Activated CD4-positive, alpha-beta T cell treated with anti-CD3 and anti-CD28 coated beads for 36 hours (primary cell): ENCODE measurements at regions not wholly inside any gene's neighbourhood (a gene's known extent, or its start where the extent isn't known, plus 50 kb on each side); places are given as distances from the start of the nearest gene placed in this dataset.

Source experiments
- ATAC-seq: fragments of 200-7000 bp; cut with Tn5 transposase; one replicate; pipeline ENCODE4 v1.10.0; 2021; ENCODE audit warnings: mild to moderate bottlenecking, moderate library complexity
- CTCF ChIA-PET: fragments of 350-600 bp; sonication (Branson Sonifier 250); formaldehyde crosslinking; loops from one replicate; lab custom pipeline; 2021; ENCODE audit warnings: antibody characterized with exemption; lab: Charles Lee
- POLR2A ChIA-PET: fragments of 350-600 bp; sonication (Branson Sonifier 250); formaldehyde crosslinking; loops from one replicate; lab custom pipeline; 2021; ENCODE audit warnings: antibody characterized with exemption, inconsistent platforms; lab: Charles Lee
- DNase-seq: peaks from one replicate; pipeline ENCODE4 v3.0.0-alpha.2; 2020
- H3K27ac Mint-ChIP-seq: one replicate; pipeline ENCODE4 v1.8.0; 2021; ENCODE audit warnings: mixed read lengths
- H3K27me3 Mint-ChIP-seq: one replicate; pipeline ENCODE4 v1.8.0; 2021; ENCODE audit warnings: mixed read lengths
- H3K36me3 Mint-ChIP-seq: one replicate; pipeline ENCODE4 v1.8.0; 2021; ENCODE audit warnings: low read depth, mixed read lengths
- H3K4me1 Mint-ChIP-seq: one replicate; pipeline ENCODE4 v1.8.0; 2021; ENCODE audit warnings: mixed read lengths
- H3K4me3 Mint-ChIP-seq: one replicate; pipeline ENCODE4 v1.8.0; 2021; ENCODE audit warnings: mild to moderate bottlenecking, moderate library complexity, mixed read lengths
- H3K9me3 Mint-ChIP-seq: one replicate; pipeline ENCODE4 v1.8.0; 2021; ENCODE audit warnings: low read depth, mixed read lengths
- intact Hi-C, 2 experiments: fragments of 100-400 bp; cut with DNase I in 1 of 2; cut with micrococcal nuclease in 1 of 2; formaldehyde crosslinking; loops; one replicate each; pipeline versions ENCODE4 v1.14.2 to v1.15.1; 2022 to 2024; cut with DNase I, micrococcal nuclease

GRCh38 chr2:239894276-239894675 is 130.9 kb downstream of the NDUFA10 start:
- no peak for ATAC-seq
- no peaks in the 10 kb centered on the region for H3K9me3 Mint-ChIP-seq
- POLR2A ChIA-PET: interaction anchor here (0.6 kb wide), 2 partner anchors 38 to 324 kb away, joined by 3 to 4 read pairs; no protein-coding TSS in a partner anchor
- H3K4me3 Mint-ChIP-seq: no peak overlapping the region
- CTCF ChIA-PET: interaction anchor here (0.5 to 0.7 kb wide), 2 partner anchors 40 to 73 kb away, joined by 3 read pairs; no protein-coding TSS in a partner anchor
- intact Hi-C loops: no loop called here
- no peak for DNase-seq
- no peaks in the 10 kb centered on the region for H3K4me1 Mint-ChIP-seq
- H3K27me3 Mint-ChIP-seq: peaks cover 9% of the 10 kb centered on the region
- no peak overlapping the region for H3K27ac Mint-ChIP-seq
- H3K36me3 Mint-ChIP-seq: no peaks in the 10 kb centered on the region

GRCh38 chr2:239893236-239893515 is 132.0 kb downstream of the NDUFA10 start:
- no peak overlapping the region for H3K27ac Mint-ChIP-seq
- POLR2A ChIA-PET: no interaction called here

GRCh38 chr2:239892441-239893235 is 132.5 kb downstream of the NDUFA10 start:
- POLR2A ChIA-PET: no interaction called here
- Mint-ChIP-seq H3K9me3 (no peaks in the 10 kb centered on the region), H3K4me1 (no peaks in the 10 kb centered on the region), H3K27me3 (peaks cover 9% of the 10 kb centered on the region), H3K36me3 (no peaks in the 10 kb centered on the region), H3K4me3 (no peak overlapping the region), H3K27ac (no peak overlapping the region)
- ATAC-seq (no peak), DNase-seq (no peak)
- CTCF ChIA-PET: no interaction called here
- intact Hi-C loops: no loop called here

More at GRCh38 chr2:239893236-239893515, 132.0 kb downstream of the NDUFA10 start:
- H3K27me3 Mint-ChIP-seq: peaks cover 9% of the 10 kb centered on the region
- CTCF ChIA-PET: interaction anchor here (0.5 kb wide), 1 partner anchor 1890 kb away, joined by 3 read pairs; no protein-coding TSS in a partner anchor
- H3K4me3 Mint-ChIP-seq: no peak overlapping the region
- intact Hi-C loops: no loop called here
- no peaks in the 10 kb centered on the region for H3K4me1 Mint-ChIP-seq
- ATAC-seq (peak; percentile 66), DNase-seq (no peak)
- H3K36me3 Mint-ChIP-seq: no peaks in the 10 kb centered on the region
- H3K9me3 Mint-ChIP-seq: no peaks in the 10 kb centered on the region

GRCh38 chr2:239891698-239892097 is 133.4 kb downstream of the NDUFA10 start:
- Mint-ChIP-seq H3K27ac (no peak overlapping the region), H3K36me3 (no peaks in the 10 kb centered on the region), H3K27me3 (peaks cover 9% of the 10 kb centered on the region), H3K4me1 (no peaks in the 10 kb centered on the region), H3K9me3 (peaks cover 2% of the 10 kb centered on the region), H3K4me3 (no peak overlapping the region)
- ATAC-seq (no peak), DNase-seq (no peak)
- intact Hi-C loops: no loop called here
- POLR2A ChIA-PET: no interaction called here
- CTCF ChIA-PET: no interaction called here

GRCh38 chr2:239890206-239890746 is 134.9 kb downstream of the NDUFA10 start:
- peaks cover 8% of the 10 kb centered on the region for H3K9me3 Mint-ChIP-seq
- no peaks in the 10 kb centered on the region for H3K36me3 Mint-ChIP-seq
- DNase-seq (no peak), ATAC-seq (no peak)
- peaks cover 9% of the 10 kb centered on the region for H3K27me3 Mint-ChIP-seq
- H3K4me3 Mint-ChIP-seq: no peak overlapping the region
- POLR2A ChIA-PET: no interaction called here
- no peaks in the 10 kb centered on the region for H3K4me1 Mint-ChIP-seq
- intact Hi-C loops: no loop called here
- no peak overlapping the region for H3K27ac Mint-ChIP-seq
- CTCF ChIA-PET: no interaction called here

- no peak for ATAC-seq
- ChIA-PET CTCF (interaction anchor here (0.6 kb wide), 1 partner anchor 354 kb away, joined by 4 read pairs; no protein-coding TSS in a partner anchor), POLR2A (no interaction called here)
- H3K36me3 Mint-ChIP-seq: peaks cover 2% of the 10 kb centered on the region
- H3K27me3 Mint-ChIP-seq: peaks cover 7% of the 10 kb centered on the region
- no peaks in the 10 kb centered on the region for H3K4me1 Mint-ChIP-seq
- no peak overlapping the region for H3K4me3 Mint-ChIP-seq
- intact Hi-C loops: no loop called here
- peaks cover 10% of the 10 kb centered on the region for H3K9me3 Mint-ChIP-seq
- DNase-seq: no peak
- H3K27ac Mint-ChIP-seq: no peak overlapping the region
Measured at GRCh38 chr2:239889641-239890121, 135.5 kb downstream of the NDUFA10 start.

- CTCF ChIA-PET: interaction anchor here (0.7 kb wide), 1 partner anchor 1261 kb away, joined by 3 read pairs; no protein-coding TSS in a partner anchor
- POLR2A ChIA-PET: no interaction called here
- DNase-seq (no peak), ATAC-seq (no peak)
- Mint-ChIP-seq H3K27me3 (no peaks in the 10 kb centered on the region), H3K4me3 (no peak overlapping the region), H3K36me3 (peaks cover 3% of the 10 kb centered on the region), H3K27ac (no peak overlapping the region), H3K4me1 (no peaks in the 10 kb centered on the region), H3K9me3 (peaks cover 13% of the 10 kb centered on the region)
- intact Hi-C loops: no loop called here
Measured at GRCh38 chr2:239887604-239888003, 137.5 kb downstream of the NDUFA10 start.

GRCh38 chr2:239886781-239887180 is 138.4 kb downstream of the NDUFA10 start:
- H3K9me3 Mint-ChIP-seq: peaks cover 13% of the 10 kb centered on the region
- CTCF ChIA-PET: no interaction called here
- no peaks in the 10 kb centered on the region for H3K27me3 Mint-ChIP-seq
- intact Hi-C loops: no loop called here
- ATAC-seq: no peak
- peaks cover 4% of the 10 kb centered on the region for H3K4me1 Mint-ChIP-seq
- H3K27ac Mint-ChIP-seq: no peak overlapping the region
- no peak overlapping the region for H3K4me3 Mint-ChIP-seq
- POLR2A ChIA-PET: no interaction called here
- peaks cover 3% of the 10 kb centered on the region for H3K36me3 Mint-ChIP-seq
- no peak for DNase-seq

GRCh38 chr2:239884875-239885274 is 140.3 kb downstream of the NDUFA10 start:
- CTCF ChIA-PET: interaction anchor here (0.6 to 1.4 kb wide), 5 partner anchors 8 to 849 kb away, joined by 3 to 6 read pairs (median 3); no protein-coding TSS in a partner anchor
- Mint-ChIP-seq H3K27ac (no peak overlapping the region), H3K4me3 (no peak overlapping the region), H3K27me3 (no peaks in the 10 kb centered on the region), H3K4me1 (peaks cover 4% of the 10 kb centered on the region), H3K9me3 (peaks cover 13% of the 10 kb centered on the region), H3K36me3 (peaks cover 3% of the 10 kb centered on the region)
- intact Hi-C loops: loop anchor here in 1 of 2 experiments (5.0 kb wide), 1 partner anchor 483 kb away; the partner anchor contains the start of gene HDAC4
- no peak for DNase-seq
- no peak for ATAC-seq
- POLR2A ChIA-PET: no interaction called here

- no peak for DNase-seq
- H3K9me3 Mint-ChIP-seq: peaks cover 13% of the 10 kb centered on the region
- no peak overlapping the region for H3K27ac Mint-ChIP-seq
- H3K4me1 Mint-ChIP-seq: peaks cover 4% of the 10 kb centered on the region
- H3K36me3 Mint-ChIP-seq: peaks cover 3% of the 10 kb centered on the region
- ATAC-seq: no peak
- ChIA-PET CTCF (interaction anchor here (0.6 to 0.9 kb wide), 2 partner anchors 295 to 503 kb away, joined by 3 to 4 read pairs; no protein-coding TSS in a partner anchor), POLR2A (no interaction called here)
- H3K4me3 Mint-ChIP-seq: no peak overlapping the region
- no peaks in the 10 kb centered on the region for H3K27me3 Mint-ChIP-seq
- intact Hi-C loops: loop anchor here in 1 of 2 experiments (5.0 kb wide), 1 partner anchor 482 kb away; the partner anchor contains the start of gene HDAC4
Measured at GRCh38 chr2:239884051-239884405, 141.1 kb downstream of the NDUFA10 start.

- ChIA-PET CTCF (interaction anchor here (0.9 kb wide), 1 partner anchor 502 kb away, joined by 4 read pairs; no protein-coding TSS in a partner anchor), POLR2A (no interaction called here)
- intact Hi-C loops: loop anchor here in 1 of 2 experiments (2.0 to 5.0 kb wide), 2 partner anchors 481 to 617 kb away; partner anchors contain the start of gene HDAC4
- H3K9me3 Mint-ChIP-seq: peaks cover 13% of the 10 kb centered on the region
- DNase-seq (no peak), ATAC-seq (no peak)
- no peak overlapping the region for H3K27ac Mint-ChIP-seq
- H3K4me1 Mint-ChIP-seq: peaks cover 4% of the 10 kb centered on the region
- no peaks in the 10 kb centered on the region for H3K27me3 Mint-ChIP-seq
- H3K36me3 Mint-ChIP-seq: peaks cover 3% of the 10 kb centered on the region
- H3K4me3 Mint-ChIP-seq: no peak overlapping the region
Measured at GRCh38 chr2:239883326-239884050, 141.7 kb downstream of the NDUFA10 start.
